ENCODE measurements at regions not wholly inside any gene's neighbourhood (a gene's known extent, or its start where the extent isn't known, plus 50 kb on each side); places are given as distances from the start of the nearest gene placed in this dataset.

DNA sequence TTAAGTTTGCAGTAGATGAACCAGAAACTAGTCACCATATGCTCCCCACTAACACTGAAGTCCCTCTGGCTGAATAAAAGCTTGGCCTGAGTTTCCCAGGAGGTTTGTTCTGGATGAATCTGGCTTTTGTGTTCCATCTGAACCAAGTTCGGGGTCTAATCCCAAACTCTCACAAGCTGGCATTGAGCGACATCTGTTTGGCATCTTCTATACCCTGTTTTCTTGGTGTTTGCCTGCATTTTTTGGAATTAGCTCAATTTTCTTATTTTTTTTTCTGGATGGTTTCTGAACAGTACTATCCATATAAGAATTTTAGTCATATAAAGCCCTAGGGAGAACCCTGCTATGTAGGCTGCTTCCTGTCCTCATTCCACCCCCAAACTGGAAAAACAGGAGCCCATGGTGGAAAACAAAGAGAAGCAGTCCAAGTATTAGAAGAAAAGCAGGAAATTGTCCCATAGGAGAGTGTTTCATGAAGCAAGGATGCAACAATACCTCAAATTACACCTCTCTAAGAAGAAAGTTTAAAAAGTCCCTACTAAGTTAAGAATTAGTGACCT lies 737.1 kb downstream of the DHX35 start:
- DNase-seq (ENCODE audit: low spot score) = no peak

DNA sequence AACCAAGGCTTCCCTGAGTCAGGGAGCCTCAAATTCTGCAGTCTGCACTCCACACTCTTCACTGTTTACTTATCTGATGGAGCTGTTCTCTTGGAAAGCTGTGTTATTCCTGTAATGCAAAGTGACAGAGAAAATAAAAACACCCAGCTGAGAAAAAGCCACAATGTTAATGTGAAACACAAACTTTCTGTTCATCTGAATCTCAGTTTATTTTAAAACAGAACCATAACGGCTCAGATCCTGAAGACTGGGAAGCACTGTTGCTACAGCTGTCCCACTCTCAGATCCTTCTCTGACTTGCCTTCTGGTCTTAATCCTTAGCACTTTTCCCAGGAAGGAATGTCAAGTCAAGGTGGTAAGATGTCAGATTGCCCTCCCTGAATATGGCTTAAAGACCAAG lies 736.6 kb downstream of the DHX35 start:
- no peak for DNase-seq (ENCODE audit: low spot score)

DNA sequence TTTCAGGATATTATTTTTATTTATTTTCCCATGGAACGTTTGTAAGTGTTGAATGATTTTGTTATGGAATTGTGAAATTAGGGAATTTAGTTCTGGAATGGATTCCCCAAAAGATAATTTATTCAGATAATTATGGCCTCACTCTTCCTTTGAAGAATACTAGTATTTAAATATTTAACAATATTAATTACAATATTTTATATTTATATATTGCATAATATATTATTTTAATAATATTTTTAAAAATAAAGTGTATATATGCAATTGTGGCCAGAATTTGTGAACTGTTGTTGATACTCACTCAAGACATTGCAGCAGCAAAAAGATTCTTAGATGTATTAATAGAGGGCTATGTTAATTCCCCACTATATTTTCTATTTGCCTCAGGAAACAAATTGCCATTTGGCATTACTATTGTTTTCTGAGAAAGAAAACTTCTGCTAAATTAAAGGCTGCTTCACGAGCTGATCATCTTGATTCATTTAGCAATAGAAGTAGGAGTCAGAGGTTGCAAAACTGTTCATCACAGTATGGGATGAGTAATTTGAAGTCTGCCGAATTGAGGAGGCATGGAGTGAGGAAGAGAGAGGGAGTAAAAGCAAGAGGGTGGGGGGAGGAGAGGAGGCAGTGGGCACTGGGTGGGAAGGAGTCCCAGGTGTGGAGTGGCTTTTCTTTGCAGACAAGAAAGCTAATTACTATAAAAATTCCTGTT lies 729.2 kb downstream of the DHX35 start:
- DNase-seq (ENCODE audit: low spot score) = no peak

DNA sequence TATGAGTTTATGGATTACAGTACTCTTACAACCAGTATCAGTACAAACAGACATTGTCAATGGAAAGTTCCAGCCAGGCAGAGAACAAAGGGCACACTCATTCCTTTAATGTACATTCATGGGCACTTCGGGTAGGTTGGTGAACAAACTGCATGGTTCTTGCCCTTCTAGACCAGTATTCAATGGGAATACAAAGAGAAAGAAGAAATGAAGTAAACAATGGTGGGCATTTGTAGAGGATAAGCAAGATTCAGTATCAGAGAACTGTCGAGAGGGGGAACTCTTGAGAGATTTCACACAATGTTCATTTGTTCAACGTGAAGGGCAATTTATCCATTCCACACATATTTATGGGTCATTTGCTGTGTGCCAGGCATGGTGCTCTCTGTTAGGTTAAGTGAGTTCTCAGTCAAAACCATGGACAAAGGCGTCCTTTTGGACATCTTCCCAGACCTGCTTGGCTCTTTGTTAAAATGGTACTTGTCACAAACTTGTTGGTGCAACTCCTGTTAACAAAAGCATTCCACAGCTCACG lies 714.8 kb downstream of the DHX35 start:
- DNase-seq (ENCODE audit: low spot score) = no peak

DNA sequence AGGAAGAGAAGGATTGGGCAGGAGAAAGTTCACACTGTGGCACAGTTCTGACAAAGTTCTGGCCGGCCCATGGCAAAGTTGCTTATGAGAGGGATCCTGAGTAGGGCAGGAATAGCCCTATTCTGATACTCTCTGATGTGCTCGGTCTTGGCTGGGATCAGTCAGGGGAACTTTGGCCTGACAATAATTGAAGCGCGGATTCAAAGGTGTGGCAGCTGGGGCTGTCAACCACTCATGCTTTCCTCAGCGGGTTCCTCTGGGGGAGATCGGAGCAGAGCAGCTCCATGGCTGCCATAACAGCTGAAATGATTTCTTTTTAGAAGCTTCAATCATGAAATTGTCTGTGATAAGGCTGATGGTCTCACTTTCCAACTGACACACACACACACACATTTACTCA lies 714.1 kb downstream of the DHX35 start:
- no peak for DNase-seq (ENCODE audit: low spot score)

DNA sequence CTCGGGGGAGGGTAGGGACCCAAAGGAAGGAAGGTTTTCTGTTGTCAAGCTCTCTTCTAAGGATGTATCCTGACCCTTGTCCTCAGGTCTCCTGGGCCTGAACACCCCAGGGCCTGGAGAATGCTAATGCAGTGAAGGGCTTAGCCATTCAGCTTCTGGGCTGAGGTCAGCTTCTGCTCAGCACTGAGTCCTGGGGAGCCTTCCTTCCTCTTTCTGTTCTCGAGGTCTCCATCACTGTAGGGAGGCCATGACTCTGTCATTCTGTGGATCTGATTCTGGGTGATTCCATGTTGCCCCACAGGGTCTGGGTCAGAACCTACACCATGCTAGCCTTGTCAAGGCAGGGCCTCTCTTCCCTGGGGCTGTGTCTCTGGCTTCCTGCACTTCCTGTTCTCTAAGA lies 712.7 kb downstream of the DHX35 start:
- no peak for DNase-seq (ENCODE audit: low spot score)

DNA sequence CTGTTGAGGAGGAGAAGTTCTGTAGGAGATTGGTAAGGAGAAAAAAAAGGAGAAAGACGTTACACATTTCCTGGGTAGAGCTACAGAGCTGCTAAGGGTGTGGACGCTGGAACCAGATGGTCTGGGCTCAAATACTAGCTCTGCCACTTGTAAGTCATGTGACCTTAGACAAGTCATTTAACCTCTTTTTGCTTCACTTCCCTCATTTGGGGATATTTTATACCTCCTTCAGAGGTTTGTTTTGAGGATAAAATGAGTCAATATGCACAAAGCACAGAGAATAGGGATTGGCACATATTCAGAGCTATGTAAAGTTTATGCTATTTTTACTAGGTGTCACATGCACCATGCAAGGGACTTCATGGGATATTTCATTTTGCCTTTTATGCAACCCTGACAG lies 708.8 kb downstream of the DHX35 start:
- no peak for DNase-seq (ENCODE audit: low spot score)

DNA sequence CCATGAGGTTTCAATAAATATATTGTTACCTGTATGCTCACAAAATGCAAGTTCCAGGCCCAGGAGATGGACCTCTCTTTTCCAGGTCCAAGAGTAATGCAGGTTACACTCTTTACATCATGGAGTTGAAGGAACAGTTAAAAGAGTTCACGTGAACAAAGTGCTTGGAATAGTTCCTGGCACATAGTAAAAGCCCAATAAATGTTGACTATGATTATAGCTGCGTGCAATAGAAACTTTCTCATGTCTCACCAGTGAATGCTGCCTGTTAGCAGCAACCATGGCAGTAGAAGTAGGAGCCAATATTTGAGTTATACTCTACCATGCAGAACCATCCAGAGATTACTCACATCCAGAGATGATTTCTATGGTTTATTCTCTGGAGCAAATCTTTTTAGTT lies 707.5 kb downstream of the DHX35 start:
- DNase-seq (ENCODE audit: low spot score) = no peak

DNA sequence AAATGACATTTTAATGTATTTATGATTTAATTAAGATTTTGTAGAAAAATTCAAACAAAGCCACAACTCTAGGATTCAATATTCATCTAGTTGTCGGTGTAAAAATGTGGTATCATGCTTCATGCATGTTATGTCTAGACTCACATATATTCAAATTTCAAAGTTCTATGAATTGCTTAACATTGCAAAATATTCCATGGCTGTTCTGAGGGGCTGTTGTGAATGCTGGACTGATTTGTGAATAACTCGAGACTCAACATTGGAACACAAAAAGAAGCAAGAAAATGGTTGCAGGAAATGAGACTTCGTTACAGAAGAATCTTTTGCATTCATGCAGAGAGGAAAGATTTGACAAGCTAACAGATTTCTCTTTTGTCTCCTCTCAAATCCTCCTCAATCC lies 705.9 kb downstream of the DHX35 start:
- no peak for DNase-seq (ENCODE audit: low spot score)

DNA sequence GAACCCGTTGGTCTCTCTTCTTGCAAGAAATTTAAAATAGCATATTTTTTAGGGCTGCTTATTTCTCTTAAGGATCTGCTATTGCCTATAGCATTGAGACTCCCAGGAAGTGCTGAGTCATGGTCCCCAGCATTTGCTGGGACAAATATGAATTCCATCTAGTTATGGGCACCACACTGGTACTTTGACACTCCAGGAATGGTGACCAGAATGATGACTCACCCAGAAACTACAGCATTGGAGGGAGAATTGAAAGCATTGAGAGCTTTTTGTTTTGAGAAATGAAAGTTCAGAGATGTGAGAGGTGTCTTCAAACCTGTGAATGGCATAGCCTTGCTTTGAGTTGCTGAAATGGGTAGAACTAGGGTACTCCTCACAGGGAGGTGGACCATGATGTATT lies 699.7 kb downstream of the DHX35 start:
- no peak for DNase-seq (ENCODE audit: low spot score)

DNA sequence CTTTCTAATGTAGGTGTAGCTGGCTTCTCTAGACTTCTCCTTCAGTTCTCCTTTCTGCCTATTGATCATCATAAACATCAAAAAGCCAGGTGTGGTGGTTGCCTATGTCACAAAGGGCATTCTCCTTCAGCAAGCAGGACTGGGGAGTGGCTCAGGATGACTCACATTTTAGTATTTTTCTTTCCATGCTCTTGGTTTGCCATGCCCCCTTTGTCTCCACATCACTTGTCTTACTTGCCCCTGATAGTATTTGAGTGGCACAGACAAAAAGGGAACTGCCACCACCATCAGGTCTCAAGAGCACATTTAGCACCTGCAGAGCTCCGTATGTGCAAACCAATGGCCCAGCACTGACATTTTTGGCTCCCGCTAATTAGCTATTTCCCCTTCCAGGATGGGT lies 698.8 kb downstream of the DHX35 start:
- DNase-seq (ENCODE audit: low spot score) = no peak

DNA sequence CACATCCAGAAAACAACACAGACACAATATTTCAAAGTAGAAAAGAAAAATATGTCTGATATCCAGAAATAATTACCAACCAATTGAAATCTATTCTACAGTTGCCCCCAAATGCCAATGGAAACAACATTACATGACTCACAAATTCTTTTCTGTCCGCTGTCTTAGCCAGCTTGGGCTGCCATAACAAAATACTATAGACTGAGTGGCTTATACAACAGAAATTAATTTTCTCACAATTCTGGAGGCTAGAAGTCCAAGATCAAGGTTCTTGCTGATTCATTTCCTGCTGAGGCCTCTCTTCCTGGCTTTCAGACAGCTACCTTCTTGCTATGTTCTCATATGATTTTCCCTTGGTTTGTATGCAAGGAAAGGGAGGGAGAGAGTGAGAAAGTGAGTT lies 698.1 kb downstream of the DHX35 start:
- no peak for DNase-seq (ENCODE audit: low spot score)

DNA sequence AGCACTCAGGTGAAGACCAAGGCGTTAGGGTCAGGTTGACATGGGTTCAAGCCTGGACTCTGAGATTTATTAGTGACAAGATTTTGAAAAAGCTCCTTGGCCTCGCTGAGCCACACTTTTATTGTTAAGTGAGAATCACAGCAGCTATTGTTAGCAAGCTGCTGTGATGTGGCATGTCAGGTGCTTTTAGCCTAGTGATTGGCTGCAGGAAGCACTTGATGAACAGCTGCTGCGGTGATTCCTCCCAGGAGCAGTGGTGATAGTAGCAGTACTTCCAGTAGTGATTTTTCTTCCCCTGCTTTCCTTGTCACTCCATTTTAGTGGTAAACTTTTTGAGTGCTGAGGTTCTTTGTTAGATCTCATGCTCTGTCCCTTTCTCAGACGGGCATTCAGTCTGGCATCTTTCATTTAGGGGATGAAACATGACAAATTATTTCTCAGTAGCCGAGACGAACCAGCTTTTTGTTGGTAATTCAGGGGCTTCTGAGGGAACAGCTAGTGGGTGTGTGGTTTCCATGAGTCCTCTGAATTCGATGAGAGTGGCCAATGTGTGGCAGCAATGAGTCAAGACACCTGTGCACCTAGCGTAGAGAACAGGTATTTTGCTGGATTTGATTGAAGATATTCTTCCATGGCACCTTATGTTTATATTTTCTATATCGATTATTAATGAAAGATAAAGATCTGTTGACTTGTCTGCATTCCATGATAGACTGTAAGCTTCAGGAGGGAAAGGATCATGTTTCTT lies 696.7 kb downstream of the DHX35 start:
- DNase-seq (ENCODE audit: low spot score) = no peak

DNA sequence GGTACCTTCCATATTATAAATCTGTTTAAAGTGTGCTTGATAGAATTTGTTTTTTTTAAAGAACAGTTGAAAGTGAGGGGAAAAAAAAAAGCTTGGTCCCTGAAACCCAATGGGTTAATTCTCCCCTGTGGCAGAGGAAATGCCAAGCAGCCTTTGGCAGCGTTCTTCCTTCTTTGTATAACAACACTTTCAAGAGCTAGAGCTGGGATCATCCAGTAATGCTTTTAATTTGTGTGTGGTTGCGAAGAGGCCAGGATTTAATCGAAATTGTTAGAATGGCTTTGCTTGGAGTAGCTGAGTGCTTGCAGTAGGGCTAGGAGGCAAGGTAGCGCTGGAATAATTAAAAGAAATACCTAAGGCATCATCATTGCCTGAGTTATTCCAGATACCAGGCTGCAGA lies 692.0 kb downstream of the DHX35 start:
- no peak for DNase-seq (ENCODE audit: low spot score)

DNA sequence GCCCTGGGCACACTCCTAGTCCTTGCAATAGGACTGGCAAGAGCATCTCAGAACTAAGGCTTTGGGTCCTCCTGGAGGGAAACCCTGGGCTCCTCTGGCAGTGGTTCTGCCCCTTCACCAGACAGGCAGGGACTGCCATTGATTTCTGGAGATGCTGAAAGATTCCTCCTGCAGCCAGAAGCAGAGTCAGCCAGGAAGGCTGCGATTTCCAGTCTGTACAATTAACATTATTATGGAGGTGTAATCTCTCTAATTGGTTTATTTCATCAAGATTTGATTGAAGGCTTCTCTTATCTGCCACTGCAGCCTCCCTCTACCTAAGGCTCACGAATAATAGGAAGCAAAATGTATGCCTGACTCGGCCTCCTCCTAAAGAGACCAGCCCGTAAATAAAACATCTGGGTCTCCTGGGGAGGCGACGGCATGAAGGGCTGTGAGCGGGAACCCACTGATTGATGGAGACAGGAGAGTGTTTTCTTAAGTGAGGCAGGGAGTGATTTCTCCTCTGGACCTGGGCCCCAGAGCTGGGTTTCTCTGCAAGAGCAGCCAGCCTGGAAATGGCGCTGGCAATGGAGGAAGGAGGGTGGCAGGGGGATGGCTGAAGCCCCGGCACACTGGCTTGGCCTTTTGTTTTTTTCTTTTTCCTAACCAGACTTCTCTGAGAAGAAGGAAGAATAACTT lies 689.6 kb downstream of the DHX35 start:
- DNase-seq (ENCODE audit: low spot score) = no peak

DNA sequence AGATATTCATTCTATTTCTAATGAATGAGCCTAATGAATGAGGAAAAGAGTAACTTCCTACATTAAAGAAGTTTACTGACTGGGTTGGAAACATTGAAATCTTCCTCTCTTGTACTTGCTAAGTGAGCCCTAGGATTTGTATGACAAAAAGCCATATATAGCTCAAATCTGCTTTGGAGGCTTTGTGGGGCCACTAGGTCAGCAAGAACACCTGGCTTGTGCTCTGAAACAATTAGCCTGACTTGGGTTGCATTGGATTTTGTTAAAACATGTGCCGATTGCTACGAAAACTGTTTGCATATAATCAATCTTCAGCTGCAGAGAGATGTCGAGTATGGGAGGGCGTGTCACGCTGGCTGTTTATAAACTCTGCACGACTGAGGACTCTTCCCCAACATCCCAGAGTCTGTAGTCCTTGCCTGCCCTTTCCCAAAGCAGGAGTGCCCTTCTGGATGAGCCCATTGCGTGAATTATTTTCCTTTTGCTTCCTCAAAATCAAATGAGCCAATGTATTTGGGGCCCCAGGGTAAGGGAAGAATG lies 684.8 kb downstream of the DHX35 start:
- no peak for DNase-seq (ENCODE audit: low spot score)

DNA sequence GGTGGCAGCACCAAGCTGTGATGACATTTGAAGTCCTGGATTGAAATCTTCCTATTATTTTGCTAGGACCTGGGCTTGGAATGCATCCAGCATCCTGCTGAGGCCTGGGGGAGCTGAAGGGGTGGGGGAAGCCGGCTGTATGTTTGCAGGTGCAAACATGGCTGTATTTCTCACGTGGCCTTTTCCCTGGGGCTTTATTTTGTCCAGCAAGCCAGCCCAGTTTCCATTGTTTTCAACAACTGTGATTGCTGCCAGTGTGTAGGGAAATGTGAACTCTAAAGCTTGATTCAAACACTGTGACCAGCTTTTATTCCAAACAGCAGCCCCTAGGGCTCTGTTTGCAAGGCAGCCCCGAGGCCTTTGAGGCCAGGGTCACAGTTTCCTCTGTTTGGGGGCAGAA lies 683.0 kb downstream of the DHX35 start:
- DNase-seq (ENCODE audit: low spot score) = no peak

DNA sequence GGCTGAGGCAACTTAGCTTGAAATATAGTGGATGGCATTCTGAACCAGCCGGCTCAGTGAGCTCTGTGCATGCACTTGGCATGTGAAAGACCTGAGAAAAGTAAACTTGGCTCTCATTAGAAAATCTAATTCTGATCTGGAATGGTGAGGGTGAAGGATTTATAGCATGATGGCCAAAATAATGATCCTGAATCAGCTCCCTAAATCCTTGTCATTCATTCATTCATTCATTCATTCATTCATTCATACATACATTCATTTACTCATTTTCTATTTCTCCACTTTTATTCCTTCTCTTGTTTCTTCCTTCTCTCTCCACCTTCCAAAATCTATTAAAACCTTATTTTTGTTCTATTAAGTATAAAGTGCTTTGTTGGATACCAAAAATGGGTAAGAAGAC lies 681.1 kb downstream of the DHX35 start:
- no peak for DNase-seq (ENCODE audit: low spot score)

DNA sequence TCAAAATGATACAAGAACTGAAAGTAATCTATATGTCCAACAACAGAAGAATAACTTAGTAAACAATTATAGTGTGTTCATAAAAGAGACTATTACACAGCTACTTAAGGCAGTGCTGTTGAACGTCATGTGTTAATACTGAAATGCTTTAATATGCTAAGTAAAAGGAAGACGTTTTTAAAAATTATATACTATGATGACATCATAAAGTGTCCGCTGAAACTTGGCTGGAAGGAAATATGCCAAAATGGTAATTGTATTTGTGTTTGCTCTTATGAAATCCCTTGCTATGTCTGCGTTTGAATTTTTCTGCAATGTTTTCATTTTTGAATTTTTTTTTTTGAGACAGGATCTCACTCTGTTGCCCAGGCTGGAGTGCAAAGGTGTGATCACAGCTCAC lies 679.3 kb downstream of the DHX35 start:
- no peak for DNase-seq (ENCODE audit: low spot score)

DNA sequence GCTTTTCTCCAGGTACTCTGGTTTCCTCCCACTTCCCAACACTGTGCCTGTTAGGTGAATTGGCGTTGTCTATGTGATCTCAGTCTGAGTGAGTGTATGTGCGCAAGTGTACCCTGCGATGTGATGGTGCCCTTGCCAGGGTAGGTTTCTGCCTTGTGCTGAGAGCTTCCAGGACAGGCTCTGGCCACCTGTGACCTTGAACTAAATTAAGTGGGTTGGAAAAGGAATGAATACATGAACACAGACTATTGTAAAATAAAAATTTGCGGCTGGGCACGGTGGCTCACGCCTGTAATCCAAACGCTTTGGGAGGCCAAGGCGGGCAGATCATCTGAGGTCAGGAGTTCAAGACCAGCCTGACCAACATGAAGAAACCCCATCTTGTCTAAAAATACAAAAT lies 678.0 kb downstream of the DHX35 start:
- DNase-seq (ENCODE audit: low spot score) = no peak

DNA sequence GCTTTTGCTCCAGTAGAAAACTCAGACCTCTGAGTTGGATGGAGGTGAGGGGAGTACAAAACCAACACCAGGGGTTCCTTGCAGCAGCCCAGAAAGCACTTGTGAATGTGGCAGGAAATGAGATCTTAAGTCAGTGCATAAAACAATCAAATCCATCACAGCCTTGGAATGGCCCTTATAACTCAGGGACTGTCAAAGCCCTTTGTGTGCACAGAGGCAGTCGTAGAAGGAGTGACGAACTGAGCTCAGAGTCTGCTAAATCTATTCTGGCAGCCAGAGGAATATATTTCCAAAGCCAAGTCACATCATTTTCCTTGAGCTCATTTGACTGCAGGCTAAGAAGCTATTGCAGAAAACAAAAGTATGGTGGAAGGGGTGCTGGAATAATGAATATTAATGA lies 676.6 kb downstream of the DHX35 start:
- no peak for DNase-seq (ENCODE audit: low spot score)

DNA sequence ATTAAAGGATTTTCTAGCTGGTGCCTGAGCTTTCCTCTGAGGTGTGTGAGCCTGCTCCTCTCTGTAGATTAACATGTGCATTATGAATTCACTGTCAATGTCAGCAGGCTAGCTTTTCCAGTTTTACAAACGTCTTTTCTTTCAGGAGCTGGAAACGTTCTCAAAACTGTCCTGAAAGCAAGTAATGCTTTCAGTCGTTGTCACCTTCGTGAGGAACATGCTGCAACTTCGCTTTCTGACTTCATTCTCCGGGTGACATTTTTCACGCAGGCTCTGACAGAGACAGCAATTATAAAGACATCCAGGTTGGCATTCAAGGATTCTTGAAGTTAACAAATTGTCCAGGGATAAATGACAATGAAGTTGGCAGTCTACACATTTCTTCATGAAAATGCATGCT lies 671.5 kb downstream of the DHX35 start:
- no peak for DNase-seq (ENCODE audit: low spot score)

DNA sequence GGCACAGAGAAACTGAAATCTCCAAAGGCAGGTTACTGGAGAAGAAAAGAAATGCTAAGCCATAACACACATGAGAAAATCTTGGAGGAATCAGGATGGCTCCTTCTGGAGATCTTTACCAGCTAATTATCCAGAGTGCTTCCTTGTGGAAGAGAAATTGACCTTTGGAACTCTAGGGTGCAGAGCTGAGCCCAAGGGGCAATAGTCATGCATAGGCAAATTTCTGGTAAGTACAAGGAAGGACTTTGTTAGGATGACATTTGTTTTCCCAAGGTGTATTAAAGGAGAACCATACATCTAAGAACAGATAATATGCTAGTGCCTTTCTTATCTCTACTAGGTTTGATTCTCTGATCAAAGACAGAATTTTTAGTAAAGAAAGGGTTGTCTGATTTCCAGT lies 670.6 kb downstream of the DHX35 start:
- no peak for DNase-seq (ENCODE audit: low spot score)
